ENCODE measurements at regions not wholly inside any gene's neighbourhood (a gene's known extent, or its start where the extent isn't known, plus 50 kb on each side); places are given as distances from the start of the nearest gene placed in this dataset.

- Histone ChIP-seq H2AFZ (ENCODE audit: low read length) (no peak overlapping the region), H3K9ac (ENCODE audit: low read length) (no peak overlapping the region), H3K4me1 (ENCODE audit: insufficient read depth, low read length, severe bottlenecking) (no peaks in the 10 kb centered on the region), H3K9me3 (ENCODE audit: low read length) (no peaks in the 10 kb centered on the region), H3F3A (ENCODE audit: insufficient read depth, low read length) (no peaks in the 10 kb centered on the region), H3K4me3 (ENCODE audit: low read depth, low read length, poor library complexity, severe bottlenecking) (no peak overlapping the region), H3K27me3 (ENCODE audit: insufficient read depth, low read length) (no peaks in the 10 kb centered on the region), H4K20me1 (ENCODE audit: insufficient read depth, low read length) (no peaks in the 10 kb centered on the region), H3K27ac (ENCODE audit: low read depth, low read length, poor library complexity, severe bottlenecking) (no peak overlapping the region), H3K79me2 (ENCODE audit: insufficient read depth, low read length) (no peaks in the 10 kb centered on the region), H3K4me2 (ENCODE audit: low read length) (no peak overlapping the region), H3K9me2 (ENCODE audit: low read depth, low read length) (no peaks in the 10 kb centered on the region), H3K36me3 (ENCODE audit: insufficient read depth, low read length) (no peaks in the 10 kb centered on the region)
- TF ChIP-seq, protein P1, sequence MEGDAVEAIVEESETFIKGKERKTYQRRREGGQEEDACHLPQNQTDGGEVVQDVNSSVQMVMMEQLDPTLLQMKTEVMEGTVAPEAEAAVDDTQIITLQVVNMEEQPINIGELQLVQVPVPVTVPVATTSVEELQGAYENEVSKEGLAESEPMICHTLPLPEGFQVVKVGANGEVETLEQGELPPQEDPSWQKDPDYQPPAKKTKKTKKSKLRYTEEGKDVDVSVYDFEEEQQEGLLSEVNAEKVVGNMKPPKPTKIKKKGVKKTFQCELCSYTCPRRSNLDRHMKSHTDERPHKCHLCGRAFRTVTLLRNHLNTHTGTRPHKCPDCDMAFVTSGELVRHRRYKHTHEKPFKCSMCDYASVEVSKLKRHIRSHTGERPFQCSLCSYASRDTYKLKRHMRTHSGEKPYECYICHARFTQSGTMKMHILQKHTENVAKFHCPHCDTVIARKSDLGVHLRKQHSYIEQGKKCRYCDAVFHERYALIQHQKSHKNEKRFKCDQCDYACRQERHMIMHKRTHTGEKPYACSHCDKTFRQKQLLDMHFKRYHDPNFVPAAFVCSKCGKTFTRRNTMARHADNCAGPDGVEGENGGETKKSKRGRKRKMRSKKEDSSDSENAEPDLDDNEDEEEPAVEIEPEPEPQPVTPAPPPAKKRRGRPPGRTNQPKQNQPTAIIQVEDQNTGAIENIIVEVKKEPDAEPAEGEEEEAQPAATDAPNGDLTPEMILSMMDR (IDR thresholded peaks at IDR 0.05; ENCODE audit: low read length) = no peak
- no peak for TF ChIP-seq EZH2 (IDR thresholded peaks at IDR 0.05; ENCODE audit: borderline replicate concordance, low read length)
These were observed 357.2 kb downstream of the SH2D4B start for GRCh38 chr10:80894797-80895467.

DNA sequence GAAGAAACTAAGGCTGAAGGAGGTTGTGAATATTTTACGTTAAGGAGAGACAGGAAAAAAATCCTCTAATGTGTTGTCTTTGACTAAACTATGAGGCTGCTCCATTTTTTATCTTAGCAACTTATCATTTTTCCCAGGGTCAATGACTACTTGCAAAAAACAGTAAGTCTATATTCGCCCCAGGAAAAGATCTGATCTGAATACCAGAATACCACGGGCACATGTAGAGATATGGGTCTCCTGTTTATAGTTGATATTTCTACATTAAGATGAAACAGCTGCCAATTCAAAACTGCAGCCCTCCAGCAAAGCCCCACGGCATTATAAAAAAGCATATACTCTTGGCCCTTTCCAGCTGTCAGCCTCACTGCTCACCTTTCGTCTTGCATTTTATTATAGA, 358.4 kb downstream of the SH2D4B start:
- Histone ChIP-seq H2AFZ (ENCODE audit: low read length) (no peak overlapping the region), H3K9me3 (ENCODE audit: low read length) (no peaks in the 10 kb centered on the region), H4K20me1 (ENCODE audit: insufficient read depth, low read length) (no peaks in the 10 kb centered on the region), H3K27me3 (ENCODE audit: insufficient read depth, low read length) (no peaks in the 10 kb centered on the region), H3K4me3 (ENCODE audit: low read depth, low read length, poor library complexity, severe bottlenecking) (no peak overlapping the region), H3K27ac (ENCODE audit: low read depth, low read length, poor library complexity, severe bottlenecking) (no peak overlapping the region), H3K4me1 (ENCODE audit: insufficient read depth, low read length, severe bottlenecking) (no peaks in the 10 kb centered on the region), H3K79me2 (ENCODE audit: insufficient read depth, low read length) (no peaks in the 10 kb centered on the region), H3K4me2 (ENCODE audit: low read length) (no peak overlapping the region), H3K36me3 (ENCODE audit: insufficient read depth, low read length) (no peaks in the 10 kb centered on the region), H3K9me2 (ENCODE audit: low read depth, low read length) (no peaks in the 10 kb centered on the region), H3F3A (ENCODE audit: insufficient read depth, low read length) (no peaks in the 10 kb centered on the region), H3K9ac (ENCODE audit: low read length) (no peak overlapping the region)
- no peak for TF ChIP-seq EZH2 (IDR thresholded peaks at IDR 0.05; ENCODE audit: borderline replicate concordance, low read length)
- TF ChIP-seq, protein P1 (IDR thresholded peaks at IDR 0.05; ENCODE audit: low read length) = no peak

DNA sequence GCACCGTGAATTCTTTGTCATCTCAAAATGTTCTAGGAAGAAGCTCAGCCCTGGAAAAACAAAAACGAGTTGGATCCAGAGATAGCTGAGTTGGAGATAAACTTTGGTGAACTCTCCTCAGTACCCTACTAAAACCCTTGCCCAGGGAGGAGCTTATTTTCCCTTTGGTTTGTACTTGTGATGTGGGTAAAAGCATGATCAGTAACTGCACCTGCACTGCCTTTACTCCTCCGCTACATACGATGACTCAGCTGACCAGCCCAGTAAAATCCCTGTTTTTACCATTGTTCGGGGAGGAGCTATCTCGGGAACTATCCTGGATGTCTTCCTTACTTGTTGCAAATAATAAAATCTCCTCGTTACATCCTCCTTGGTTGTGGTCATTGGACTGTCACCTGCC, 359.3 kb downstream of the SH2D4B start:
- no peak overlapping the region for H3K9ac ChIP-seq (ENCODE audit: low read length)
- no peaks in the 10 kb centered on the region for H3K36me3 ChIP-seq (ENCODE audit: insufficient read depth, low read length)

More for the DNA sequence above, 359.3 kb downstream of the SH2D4B start:
- Histone ChIP-seq H3K27ac (ENCODE audit: low read depth, low read length, poor library complexity, severe bottlenecking) (no peak overlapping the region), H3K9me3 (ENCODE audit: low read length) (no peaks in the 10 kb centered on the region), H3K27me3 (ENCODE audit: insufficient read depth, low read length) (no peaks in the 10 kb centered on the region), H3K9me2 (ENCODE audit: low read depth, low read length) (no peaks in the 10 kb centered on the region), H4K20me1 (ENCODE audit: insufficient read depth, low read length) (no peaks in the 10 kb centered on the region), H3K79me2 (ENCODE audit: insufficient read depth, low read length) (no peaks in the 10 kb centered on the region), H3F3A (ENCODE audit: insufficient read depth, low read length) (no peaks in the 10 kb centered on the region), H3K4me3 (ENCODE audit: low read depth, low read length, poor library complexity, severe bottlenecking) (no peak overlapping the region), H2AFZ (ENCODE audit: low read length) (no peak overlapping the region), H3K4me1 (ENCODE audit: insufficient read depth, low read length, severe bottlenecking) (no peaks in the 10 kb centered on the region), H3K4me2 (ENCODE audit: low read length) (no peak overlapping the region)
- no peak for TF ChIP-seq EZH2 (IDR thresholded peaks at IDR 0.05; ENCODE audit: borderline replicate concordance, low read length)
- TF ChIP-seq, protein P1 (IDR thresholded peaks at IDR 0.05; ENCODE audit: low read length) = no peak
